ENCODE measurements at regions not wholly inside any gene's neighbourhood (a gene's known extent, or its start where the extent isn't known, plus 50 kb on each side); places are given as distances from the start of the nearest gene placed in this dataset.

DNA sequence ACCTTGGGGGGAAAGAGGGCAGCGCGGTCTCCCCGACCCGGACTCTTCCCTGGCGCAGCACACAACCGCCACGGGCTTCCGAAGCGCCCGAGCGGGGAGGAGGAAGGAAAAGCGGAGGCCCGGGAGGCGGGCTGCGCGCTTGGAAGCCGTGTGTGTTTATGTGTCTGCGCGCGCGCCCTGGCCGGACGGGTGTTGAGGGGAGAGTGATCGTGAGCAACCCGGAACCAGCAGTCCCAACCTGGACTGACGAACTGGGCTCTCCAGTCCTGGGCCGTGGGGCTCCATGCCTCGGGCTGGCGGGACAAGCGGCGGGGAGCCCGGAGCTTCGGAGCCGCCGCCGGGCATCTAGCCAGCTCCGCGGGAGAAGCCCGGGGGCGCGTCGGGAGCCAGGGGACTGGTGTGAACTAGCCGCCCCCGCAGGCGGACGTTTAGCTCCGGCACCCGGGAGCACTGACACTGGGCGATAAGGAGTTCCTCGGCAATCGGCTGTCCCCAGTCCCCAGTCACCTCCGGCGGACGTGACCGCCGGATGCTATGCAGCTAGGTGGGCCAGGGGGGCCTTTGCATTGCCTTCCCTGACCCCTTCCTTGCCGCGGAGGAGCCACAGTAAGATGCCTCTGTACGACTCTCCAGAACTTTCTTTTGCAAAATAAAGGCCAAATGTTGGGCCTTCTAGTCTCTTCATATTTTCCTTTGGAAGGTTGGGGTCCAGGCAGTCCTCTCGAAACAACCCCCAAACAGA, 74.8 kb upstream of the BCOR start:
- intact Hi-C loops (cut with micrococcal nuclease; ENCODE audit: unreplicated experiment), result loop anchor here (5.0 kb wide), 2 partner anchors 90 to 95 kb away; no protein-coding TSS in a partner anchor
- ChIA-PET CTCF (ENCODE audit: low intra/inter-chr PET ratio, low total read pairs) (no interaction called here), POLR2A (no interaction called here)
- Histone ChIP-seq H3K9me3 (ENCODE audit: low read length) (no peaks in the 10 kb centered on the region), H2AFZ (ENCODE audit: low read length) (no peak overlapping the region), H3K27me3 (ENCODE audit: control insufficient read depth in 1 of 2, insufficient read depth in 2 of 2, low read length in 2 of 2) (no peaks in the 10 kb centered on the region), H3K36me3 (replicated peaks in 1 of 2; ENCODE audit: control insufficient read depth in 1 of 2, insufficient read depth in 2 of 2, low read length in 2 of 2) (no peaks in the 10 kb centered on the region), H3K9ac (ENCODE audit: insufficient read depth, low read depth, low read length) (peak overlapping the region; percentile 17; the same call in 1 of the 2 replicates), H4K20me1 (ENCODE audit: insufficient read depth, low read length) (no peaks in the 10 kb centered on the region), H3K4me2 (ENCODE audit: low read depth, low read length) (peak overlapping the region; percentile 89), H3K4me3 (replicated peaks in 1 of 3; ENCODE audit: insufficient read depth in 1 of 3, low read depth in 2 of 3, low read length in 3 of 3) (no peak overlapping the region; a peak in 1 of 6 replicates), H3K4me1 (ENCODE audit: insufficient read depth, low read length) (peaks cover 70% of the 10 kb centered on the region), H3K79me2 (ENCODE audit: insufficient read depth, low read length) (peaks cover 11% of the 10 kb centered on the region), H3K27ac (ENCODE audit: extremely low read length, insufficient read depth, low read length) (peak overlapping the region; percentile 95)
- TF ChIP-seq BRCA1 (CRISPR knock-in tag; IDR thresholded peaks at IDR 0.05) (no peak), AGO2 (optimal IDR thresholded peaks at IDR 0.05; ENCODE audit: low read depth, low read length) (peak; percentile 55)
- TF ChIP-seq, protein P1, sequence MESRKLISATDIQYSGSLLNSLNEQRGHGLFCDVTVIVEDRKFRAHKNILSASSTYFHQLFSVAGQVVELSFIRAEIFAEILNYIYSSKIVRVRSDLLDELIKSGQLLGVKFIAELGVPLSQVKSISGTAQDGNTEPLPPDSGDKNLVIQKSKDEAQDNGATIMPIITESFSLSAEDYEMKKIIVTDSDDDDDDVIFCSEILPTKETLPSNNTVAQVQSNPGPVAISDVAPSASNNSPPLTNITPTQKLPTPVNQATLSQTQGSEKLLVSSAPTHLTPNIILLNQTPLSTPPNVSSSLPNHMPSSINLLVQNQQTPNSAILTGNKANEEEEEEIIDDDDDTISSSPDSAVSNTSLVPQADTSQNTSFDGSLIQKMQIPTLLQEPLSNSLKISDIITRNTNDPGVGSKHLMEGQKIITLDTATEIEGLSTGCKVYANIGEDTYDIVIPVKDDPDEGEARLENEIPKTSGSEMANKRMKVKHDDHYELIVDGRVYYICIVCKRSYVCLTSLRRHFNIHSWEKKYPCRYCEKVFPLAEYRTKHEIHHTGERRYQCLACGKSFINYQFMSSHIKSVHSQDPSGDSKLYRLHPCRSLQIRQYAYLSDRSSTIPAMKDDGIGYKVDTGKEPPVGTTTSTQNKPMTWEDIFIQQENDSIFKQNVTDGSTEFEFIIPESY (CRISPR knock-in tag; IDR thresholded peaks at IDR 0.05), result peak; percentile 35; the same call in 1 of the 2 replicates
- DNase-seq (ENCODE audit: low spot score) (no peak), ATAC-seq (no peak), FAIRE-seq (no peak)
- BruUV-seq (replicated peaks), result no TSS peak
- in situ Hi-C loops (cut with HindIII; ENCODE audit: extremely low pct_ligation_motif_present, low pct_unique_long_range_greater_than_20kb), result no loop called here
- 95% methylated on average over 25 of the region's 60 CpGs for WGBS (ENCODE audit: low lambda C conversion rate)

DNA sequence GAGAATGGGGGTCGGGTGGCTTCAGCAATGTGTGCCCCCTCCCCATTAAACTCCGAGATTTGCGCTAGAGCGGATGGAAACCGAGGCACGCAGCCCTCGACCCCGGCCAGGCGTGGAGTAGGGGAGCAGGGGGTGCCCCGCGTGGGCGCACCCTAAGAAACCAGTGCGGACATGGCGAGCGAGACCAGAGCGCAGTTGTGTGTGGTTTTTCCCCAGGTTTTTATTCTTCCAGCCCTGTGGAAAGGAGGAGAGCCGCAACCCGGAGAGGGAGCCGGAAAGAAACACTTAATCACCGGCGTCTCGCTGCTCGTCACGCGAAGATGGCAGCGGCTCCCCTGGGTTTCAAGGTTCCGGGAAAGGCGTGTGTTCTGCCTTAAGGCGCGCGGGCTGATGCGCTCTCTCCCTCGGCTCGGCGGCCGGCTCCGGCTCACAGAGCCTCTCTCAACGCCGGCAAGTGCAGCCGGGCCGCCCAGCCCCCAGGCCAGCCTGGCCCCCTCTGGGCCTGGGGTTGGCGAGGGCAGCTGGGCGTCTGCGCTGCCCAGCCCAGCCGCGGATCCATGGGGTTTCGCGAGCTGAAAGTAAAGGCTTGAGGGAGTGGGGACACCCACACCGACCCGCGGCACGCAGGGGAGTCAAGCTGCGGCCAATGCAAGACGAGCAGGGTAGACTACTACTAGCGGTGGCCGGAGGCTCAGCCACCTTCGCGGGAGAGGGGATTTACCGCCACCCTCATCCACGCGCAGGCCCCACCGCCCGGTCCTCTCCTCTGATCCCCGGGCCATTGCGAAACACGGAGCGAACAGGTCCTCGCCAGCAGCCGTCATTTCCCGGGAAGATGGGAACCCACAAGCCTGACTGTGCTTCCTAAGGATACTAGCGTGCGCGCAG, 74.0 kb upstream of the BCOR start:
- Histone ChIP-seq H3K27me3 (ENCODE audit: control insufficient read depth in 1 of 2, insufficient read depth in 2 of 2, low read length in 2 of 2) (no peaks in the 10 kb centered on the region), H3K9me3 (ENCODE audit: low read length) (no peaks in the 10 kb centered on the region), H3K4me1 (ENCODE audit: insufficient read depth, low read length) (peaks cover 72% of the 10 kb centered on the region), H3K4me2 (ENCODE audit: low read depth, low read length) (no peak overlapping the region), H3K36me3 (replicated peaks in 1 of 2; ENCODE audit: control insufficient read depth in 1 of 2, insufficient read depth in 2 of 2, low read length in 2 of 2) (no peaks in the 10 kb centered on the region), H4K20me1 (ENCODE audit: insufficient read depth, low read length) (no peaks in the 10 kb centered on the region), H3K27ac (ENCODE audit: extremely low read length, insufficient read depth, low read length) (peak overlapping the region; percentile 95), H3K79me2 (ENCODE audit: insufficient read depth, low read length) (peaks cover 13% of the 10 kb centered on the region), H2AFZ (ENCODE audit: low read length) (no peak overlapping the region), H3K9ac (ENCODE audit: insufficient read depth, low read depth, low read length) (no peak overlapping the region), H3K4me3 (replicated peaks in 1 of 3; ENCODE audit: insufficient read depth in 1 of 3, low read depth in 2 of 3, low read length in 3 of 3) (no peak overlapping the region)
- DNase-seq (ENCODE audit: low spot score), result no peak
- BruUV-seq (replicated peaks), result no TSS peak
- 97% methylated on average over 31 of the region's 73 CpGs for WGBS (ENCODE audit: low lambda C conversion rate)
- in situ Hi-C loops (cut with HindIII; ENCODE audit: extremely low pct_ligation_motif_present, low pct_unique_long_range_greater_than_20kb), result no loop called here
- no peak for ATAC-seq
- CTCF ChIA-PET (ENCODE audit: low intra/inter-chr PET ratio, low total read pairs), result no interaction called here
- POLR2A ChIA-PET, result no interaction called here
- intact Hi-C loops (cut with micrococcal nuclease; ENCODE audit: unreplicated experiment), result loop anchor here (5.0 kb wide), 2 partner anchors 89 to 96 kb away; no protein-coding TSS in a partner anchor
- FAIRE-seq, result no peak
- TF ChIP-seq, protein P2, sequence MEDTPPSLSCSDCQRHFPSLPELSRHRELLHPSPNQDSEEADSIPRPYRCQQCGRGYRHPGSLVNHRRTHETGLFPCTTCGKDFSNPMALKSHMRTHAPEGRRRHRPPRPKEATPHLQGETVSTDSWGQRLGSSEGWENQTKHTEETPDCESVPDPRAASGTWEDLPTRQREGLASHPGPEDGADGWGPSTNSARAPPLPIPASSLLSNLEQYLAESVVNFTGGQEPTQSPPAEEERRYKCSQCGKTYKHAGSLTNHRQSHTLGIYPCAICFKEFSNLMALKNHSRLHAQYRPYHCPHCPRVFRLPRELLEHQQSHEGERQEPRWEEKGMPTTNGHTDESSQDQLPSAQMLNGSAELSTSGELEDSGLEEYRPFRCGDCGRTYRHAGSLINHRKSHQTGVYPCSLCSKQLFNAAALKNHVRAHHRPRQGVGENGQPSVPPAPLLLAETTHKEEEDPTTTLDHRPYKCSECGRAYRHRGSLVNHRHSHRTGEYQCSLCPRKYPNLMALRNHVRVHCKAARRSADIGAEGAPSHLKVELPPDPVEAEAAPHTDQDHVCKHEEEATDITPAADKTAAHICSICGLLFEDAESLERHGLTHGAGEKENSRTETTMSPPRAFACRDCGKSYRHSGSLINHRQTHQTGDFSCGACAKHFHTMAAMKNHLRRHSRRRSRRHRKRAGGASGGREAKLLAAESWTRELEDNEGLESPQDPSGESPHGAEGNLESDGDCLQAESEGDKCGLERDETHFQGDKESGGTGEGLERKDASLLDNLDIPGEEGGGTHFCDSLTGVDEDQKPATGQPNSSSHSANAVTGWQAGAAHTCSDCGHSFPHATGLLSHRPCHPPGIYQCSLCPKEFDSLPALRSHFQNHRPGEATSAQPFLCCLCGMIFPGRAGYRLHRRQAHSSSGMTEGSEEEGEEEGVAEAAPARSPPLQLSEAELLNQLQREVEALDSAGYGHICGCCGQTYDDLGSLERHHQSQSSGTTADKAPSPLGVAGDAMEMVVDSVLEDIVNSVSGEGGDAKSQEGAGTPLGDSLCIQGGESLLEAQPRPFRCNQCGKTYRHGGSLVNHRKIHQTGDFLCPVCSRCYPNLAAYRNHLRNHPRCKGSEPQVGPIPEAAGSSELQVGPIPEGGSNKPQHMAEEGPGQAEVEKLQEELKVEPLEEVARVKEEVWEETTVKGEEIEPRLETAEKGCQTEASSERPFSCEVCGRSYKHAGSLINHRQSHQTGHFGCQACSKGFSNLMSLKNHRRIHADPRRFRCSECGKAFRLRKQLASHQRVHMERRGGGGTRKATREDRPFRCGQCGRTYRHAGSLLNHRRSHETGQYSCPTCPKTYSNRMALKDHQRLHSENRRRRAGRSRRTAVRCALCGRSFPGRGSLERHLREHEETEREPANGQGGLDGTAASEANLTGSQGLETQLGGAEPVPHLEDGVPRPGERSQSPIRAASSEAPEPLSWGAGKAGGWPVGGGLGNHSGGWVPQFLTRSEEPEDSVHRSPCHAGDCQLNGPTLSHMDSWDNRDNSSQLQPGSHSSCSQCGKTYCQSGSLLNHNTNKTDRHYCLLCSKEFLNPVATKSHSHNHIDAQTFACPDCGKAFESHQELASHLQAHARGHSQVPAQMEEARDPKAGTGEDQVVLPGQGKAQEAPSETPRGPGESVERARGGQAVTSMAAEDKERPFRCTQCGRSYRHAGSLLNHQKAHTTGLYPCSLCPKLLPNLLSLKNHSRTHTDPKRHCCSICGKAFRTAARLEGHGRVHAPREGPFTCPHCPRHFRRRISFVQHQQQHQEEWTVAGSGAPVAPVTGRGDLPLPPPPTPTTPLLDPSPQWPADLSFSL (CRISPR knock-in tag; IDR thresholded peaks at IDR 0.05), result no peak
- no peak for TF ChIP-seq LCORL (IDR thresholded peaks at IDR 0.05)
- no peak for TF ChIP-seq LCORL (CRISPR knock-in tag; IDR thresholded peaks at IDR 0.05)
- peak; percentile 41; the same call in 1 of the 2 replicates for TF ChIP-seq CEBPB (IDR thresholded peaks at IDR 0.05; ENCODE audit: borderline replicate concordance, low read depth, low read length)

All from HepG2 (cell line).